Vagina (tissue), 2 donors: ENCODE measurements at regions not wholly inside any gene's neighbourhood (a gene's known extent, or its start where the extent isn't known, plus 50 kb on each side); places are given as distances from the start of the nearest gene placed in this dataset.

Experiments
- POLR2A ChIP-seq, 2 donors: fragments of 450-650 bp; IDR thresholded peaks; one replicate each; pipeline ENCODE4 v1.6.1; 2017; ENCODE audit warnings: antibody characterized with exemption in 2 of 2, mild to moderate bottlenecking in 2 of 2, moderate library complexity in 2 of 2
- POLR2AphosphoS5 ChIP-seq, 2 donors: sonication (generic); formaldehyde crosslinking; IDR thresholded peaks; one replicate each; pipeline ENCODE4 v1.9.0; 2017; ENCODE audit warnings: antibody characterized with exemption in 2 of 2, mild to moderate bottlenecking in 2 of 2, low read depth in 1 of 2; ENCODE audit not compliant: insufficient read depth in 1 of 2
- TF ChIP-seq, protein P1 (sequence below), 3 experiments: fragments of 450-650 bp in 2 of 3; fragments of 200-600 bp in 1 of 3; sonication (generic) in 1 of 3; IDR thresholded peaks; one replicate each; pipeline ENCODE4 v1.5.1; 2017 to 2019; ENCODE audit warnings: antibody characterized with exemption in 3 of 3, mild to moderate bottlenecking in 2 of 3, moderate library complexity in 2 of 3

GRCh38 chr13:67509018-67509417, 278.9 kb upstream of the PCDH9 start:
- TF ChIP-seq, protein P1, sequence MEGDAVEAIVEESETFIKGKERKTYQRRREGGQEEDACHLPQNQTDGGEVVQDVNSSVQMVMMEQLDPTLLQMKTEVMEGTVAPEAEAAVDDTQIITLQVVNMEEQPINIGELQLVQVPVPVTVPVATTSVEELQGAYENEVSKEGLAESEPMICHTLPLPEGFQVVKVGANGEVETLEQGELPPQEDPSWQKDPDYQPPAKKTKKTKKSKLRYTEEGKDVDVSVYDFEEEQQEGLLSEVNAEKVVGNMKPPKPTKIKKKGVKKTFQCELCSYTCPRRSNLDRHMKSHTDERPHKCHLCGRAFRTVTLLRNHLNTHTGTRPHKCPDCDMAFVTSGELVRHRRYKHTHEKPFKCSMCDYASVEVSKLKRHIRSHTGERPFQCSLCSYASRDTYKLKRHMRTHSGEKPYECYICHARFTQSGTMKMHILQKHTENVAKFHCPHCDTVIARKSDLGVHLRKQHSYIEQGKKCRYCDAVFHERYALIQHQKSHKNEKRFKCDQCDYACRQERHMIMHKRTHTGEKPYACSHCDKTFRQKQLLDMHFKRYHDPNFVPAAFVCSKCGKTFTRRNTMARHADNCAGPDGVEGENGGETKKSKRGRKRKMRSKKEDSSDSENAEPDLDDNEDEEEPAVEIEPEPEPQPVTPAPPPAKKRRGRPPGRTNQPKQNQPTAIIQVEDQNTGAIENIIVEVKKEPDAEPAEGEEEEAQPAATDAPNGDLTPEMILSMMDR (IDR thresholded peaks at IDR 0.05): no peak
- TF ChIP-seq POLR2AphosphoS5 (IDR thresholded peaks at IDR 0.05; ENCODE audit: insufficient read depth in 1 of 2, low read depth in 1 of 2) (no peak), POLR2A (IDR thresholded peaks at IDR 0.05) (no peak)
